Glomerular visceral epithelial cell (primary cell): ENCODE measurements at regions not wholly inside any gene's neighbourhood (a gene's known extent, or its start where the extent isn't known, plus 50 kb on each side); places are given as distances from the start of the nearest gene placed in this dataset.
A peak's percentile ranks its signal among the peaks of the same experiment; 100 is the strongest.
"Not testable (repeated sequence)": the region's sequence is repeated elsewhere in the genome, so short reads cannot be mapped to it uniquely, and the experiment has no call there.

Experiments
- DNase-seq: peaks from one replicate; pipeline ENCODE4 v3.0.0-alpha.2; 2016; ENCODE audit errors: extremely low spot score

DNA sequence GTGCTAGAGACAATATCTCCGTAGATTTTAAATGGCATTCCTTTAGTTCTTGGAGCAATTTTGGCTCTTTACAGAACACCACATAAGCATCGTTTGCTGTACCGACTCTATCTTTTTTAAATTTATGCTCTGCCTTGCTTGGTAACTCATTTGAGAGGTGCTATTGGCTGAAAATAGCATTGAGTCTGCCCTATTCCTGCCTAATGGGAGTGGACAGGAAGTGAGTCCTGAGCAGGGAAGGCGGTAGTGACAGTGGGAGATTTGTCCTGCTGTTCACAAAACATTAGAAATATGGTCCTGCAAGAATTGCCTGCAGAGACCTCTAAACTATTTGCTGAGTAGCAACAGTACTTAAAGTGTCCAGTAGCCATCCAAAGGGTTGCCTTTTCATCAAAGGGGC is 115.2 kb upstream of the IFNE start:
- DNase-seq: no peak

- DNase-seq: no peak
Measured at GRCh38 chr9:21598749-21599148, 116.6 kb upstream of the IFNE start.

- DNase-seq: peak; percentile 67
Measured at GRCh38 chr9:21605489-21605931, 123.4 kb upstream of the IFNE start.

GRCh38 chr9:21607576-21607975 is 125.5 kb upstream of the IFNE start:
- DNase-seq: no peak

DNA sequence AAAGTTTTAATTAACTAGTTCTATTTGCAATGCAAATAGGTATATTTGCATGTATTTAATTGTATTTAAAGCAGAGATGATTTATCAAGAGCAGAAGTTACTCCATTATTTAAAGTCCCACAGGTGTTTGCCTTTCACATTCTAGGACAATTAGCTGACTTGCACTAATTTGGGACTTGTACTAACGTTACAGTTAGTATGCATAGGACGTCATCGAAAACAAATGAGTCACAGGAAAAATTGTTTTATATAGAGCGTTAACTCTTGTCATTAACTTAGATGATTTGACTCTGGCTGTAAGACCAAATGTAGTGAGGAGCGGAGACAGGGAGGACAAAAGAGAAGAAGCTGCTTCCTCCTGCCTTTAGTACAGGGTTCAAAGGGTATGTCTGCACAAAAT is 126.1 kb upstream of the IFNE start:
- DNase-seq: no peak

DNA sequence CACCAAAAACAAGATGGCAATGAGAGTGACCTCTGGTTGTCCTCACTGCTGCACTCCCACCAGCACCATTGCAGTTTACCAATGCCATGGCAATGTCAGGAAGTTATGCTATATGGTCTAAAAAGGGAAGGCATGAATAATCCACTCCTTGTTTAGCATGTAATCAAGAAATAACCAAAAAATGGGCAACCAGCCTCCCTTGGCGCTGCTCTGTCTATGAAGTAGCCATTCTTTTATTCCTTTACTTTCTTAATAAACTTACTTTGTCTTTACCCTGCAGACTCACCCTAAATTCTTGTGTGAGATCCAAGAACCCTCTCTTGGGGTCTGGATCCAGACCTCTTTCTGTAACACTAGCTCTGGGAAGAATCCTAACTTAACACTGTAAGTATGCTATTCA is 127.4 kb upstream of the IFNE start:
- DNase-seq: no peak

DNA sequence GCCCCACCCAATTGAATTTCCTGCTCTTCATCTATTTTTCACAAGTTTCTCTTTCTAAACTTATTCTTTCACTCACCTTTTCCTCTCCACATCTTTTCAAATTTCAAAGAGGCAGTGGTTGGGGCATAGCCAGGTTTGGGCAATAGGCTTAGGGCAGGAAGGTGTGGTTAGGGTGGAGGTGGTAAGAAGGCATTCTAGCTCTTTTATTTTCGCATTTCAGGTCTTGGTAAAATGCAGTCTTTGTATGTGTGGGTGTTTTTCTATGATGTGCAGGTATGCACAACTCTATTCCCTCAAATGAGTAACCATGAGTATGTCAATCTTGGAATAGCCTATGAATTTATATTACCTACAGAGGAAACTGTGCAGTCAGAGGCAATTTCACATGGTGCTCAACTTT is 129.8 kb upstream of the IFNE start:
- DNase-seq: no peak

DNA sequence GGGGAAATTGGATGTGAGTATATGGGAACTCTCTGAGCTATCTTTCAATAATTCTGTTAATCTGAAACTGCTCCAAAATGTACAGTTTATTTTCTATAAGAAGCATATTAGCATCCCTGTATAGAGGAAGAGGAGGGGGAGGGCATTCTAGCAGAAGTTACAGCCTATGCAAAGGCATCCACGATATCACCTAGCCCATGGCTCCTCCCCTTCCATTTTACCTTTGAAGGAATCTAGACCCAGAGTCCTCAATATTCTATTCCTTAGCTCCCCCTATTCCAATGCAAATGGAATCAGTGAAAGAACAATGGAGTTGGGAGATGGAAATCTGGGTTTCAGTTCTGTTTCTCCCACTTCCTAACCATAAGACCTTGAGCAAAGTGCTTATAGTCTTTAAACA is 132.9 kb upstream of the IFNE start:
- no peak for DNase-seq

DNA sequence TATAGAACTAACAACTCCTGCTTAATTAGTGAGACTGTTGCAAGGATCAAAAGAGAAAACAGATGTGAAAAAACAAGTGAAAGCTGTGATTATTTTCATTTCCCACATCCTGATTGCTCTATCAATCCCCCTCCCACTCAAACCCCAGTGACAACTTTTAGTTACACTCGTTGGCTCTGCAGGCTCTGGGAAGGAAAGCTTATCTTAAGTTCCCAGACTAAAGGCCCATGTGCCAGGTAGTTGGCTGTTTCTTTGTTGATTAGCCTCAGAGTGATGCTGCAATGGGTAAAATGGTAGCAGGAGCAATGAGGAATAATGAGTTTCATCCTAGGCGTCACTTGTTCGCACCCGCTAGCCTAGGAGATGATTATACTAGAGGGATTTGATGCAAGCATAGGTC is 133.3 kb upstream of the IFNE start:
- no peak for DNase-seq

- peak; percentile 84 for DNase-seq
Measured at GRCh38 chr9:21616082-21616778, 134.1 kb upstream of the IFNE start.

DNA sequence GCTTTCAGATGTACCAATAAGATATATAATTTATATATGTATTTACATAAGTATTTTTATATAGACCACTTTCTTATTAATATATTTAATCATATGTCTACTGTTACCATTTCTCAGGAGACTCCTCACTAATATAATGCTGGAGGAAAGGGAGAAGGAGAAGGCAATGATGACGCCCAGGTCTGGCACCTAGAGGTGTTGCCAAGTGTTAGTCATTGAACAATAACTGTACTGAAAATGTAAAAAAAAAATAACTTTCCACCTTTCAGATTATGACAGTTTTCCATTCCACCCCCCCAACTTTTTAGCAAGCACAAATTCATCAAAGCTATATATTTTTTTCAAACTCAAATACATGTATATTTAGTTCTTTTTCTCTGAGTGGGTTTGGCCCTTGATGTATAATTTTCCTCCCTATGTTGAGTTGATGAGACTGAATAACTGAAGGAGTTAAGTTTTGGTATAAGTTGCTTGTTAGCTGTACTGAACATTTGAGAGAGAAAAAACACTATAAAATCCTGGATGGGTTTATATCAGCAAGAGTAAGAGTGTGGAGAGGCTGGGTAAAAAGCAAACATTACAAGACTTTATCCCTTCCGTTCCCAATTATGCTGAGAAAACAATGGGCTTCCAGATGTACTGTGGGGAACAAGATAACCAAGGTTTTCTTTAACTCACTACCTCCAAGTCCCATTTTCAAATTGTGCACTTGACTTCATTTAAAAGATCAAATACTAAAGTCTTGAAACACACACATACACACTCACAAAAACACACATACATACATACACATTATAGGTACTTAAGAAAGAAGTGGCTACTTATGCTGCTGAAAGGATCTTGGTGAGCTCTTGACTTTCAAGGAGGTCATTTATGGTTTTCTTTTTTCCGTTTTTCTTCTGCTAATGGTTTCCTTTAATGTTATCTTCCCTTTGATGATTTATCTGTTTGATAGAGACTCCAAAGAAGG is 142.8 kb upstream of the IFNE start:
- DNase-seq: no peak

DNA sequence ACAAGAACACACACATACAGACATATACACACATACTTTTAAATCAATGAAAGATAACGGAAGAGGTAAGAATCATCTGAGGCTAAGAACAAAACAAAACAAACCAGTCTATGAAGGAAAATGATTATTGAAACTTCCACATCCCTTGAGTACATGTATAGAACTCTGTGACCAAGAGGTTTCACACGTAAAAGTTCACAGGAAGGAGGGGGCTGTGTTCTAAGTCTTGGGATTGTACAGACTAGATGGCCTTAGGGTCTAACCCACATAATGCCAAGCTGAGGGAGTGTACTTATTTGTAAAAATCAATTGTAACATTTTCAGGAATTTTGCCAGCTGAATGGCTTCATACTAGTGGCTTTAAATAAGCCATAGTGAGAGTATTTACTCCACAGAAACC is 144.4 kb upstream of the IFNE start:
- DNase-seq: no peak

- not testable (repeated sequence) for DNase-seq
Measured at GRCh38 chr9:21628954-21629353, 146.8 kb upstream of the IFNE start.

DNA sequence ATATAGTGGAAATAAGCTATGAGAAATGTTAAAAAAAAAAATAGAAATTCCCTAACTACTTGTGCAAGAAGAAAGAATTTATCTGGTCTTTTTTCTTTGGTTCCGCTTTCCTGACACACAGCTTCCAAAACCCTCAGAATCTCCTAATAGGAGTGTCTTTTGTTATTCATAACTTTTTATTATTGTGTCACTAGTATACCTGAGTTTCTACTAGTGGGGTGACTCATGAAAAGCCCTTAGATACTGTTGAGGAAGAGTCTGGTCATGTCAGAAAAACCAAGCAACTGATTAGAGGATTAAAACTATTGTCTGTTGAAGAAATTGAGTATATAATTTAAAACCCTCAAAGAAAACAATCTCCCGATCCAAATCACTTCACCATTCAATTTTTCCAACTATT is 152.8 kb upstream of the IFNE start:
- DNase-seq: no peak

- DNase-seq: no peak
Measured at GRCh38 chr9:21638104-21638503, 156.0 kb upstream of the IFNE start.

DNA sequence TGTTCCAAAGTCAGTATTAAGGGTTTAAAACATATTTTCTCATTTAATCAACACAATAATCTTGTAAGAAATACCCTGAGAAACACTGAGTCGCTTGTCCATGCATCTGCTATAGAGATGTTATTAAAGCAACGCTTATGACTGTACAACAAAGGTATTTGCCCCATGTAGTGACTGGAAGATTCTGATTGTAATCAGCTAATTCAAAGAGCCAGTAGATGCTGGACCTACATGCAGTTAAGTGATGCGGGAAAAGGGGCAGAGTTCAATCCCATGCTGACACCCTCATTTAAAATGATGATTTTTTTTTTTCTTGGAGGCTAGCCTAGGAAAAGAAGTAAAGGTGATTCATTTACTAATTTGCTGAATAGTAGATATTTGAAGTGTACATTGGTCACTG is 149.3 kb upstream of the MTAP start:
- no peak for DNase-seq

- no peak for DNase-seq
Measured at GRCh38 chr9:21653589-21653988, 148.8 kb upstream of the MTAP start.

GRCh38 chr9:21656776-21657674 is 145.4 kb upstream of the MTAP start:
- peak; percentile 7 for DNase-seq

DNA sequence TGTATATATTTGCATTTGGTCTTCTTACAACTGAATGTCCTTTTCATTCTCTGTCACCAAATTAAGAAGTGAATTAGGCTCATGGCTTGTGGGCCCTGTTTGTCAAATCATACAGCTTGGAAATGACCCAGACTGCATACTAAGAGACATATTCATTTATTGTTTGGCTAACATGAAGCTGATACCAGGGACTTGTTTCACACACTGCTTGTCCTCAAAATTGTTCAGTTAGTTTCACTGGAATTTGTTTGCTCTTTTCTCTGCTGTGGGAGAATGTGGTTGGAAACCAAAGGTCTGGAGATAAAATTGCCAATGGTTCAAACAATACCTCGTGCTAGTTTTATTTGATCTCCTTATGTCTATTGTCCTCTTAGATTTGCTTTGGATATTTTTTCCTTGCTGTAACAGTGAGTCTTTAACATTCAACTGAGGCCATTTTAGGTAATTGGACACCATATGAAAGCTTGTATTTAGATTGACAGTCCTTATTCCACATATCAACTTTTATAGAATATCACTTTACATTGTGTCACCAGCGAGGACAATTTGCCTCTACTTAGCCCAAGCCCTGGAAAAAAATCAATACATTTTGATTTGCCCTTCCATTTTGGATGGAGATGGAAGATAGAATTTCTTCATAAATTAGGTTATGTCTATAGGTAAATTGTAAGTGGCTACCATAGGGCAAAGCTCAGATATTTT is 144.3 kb upstream of the MTAP start:
- no peak for DNase-seq

DNA sequence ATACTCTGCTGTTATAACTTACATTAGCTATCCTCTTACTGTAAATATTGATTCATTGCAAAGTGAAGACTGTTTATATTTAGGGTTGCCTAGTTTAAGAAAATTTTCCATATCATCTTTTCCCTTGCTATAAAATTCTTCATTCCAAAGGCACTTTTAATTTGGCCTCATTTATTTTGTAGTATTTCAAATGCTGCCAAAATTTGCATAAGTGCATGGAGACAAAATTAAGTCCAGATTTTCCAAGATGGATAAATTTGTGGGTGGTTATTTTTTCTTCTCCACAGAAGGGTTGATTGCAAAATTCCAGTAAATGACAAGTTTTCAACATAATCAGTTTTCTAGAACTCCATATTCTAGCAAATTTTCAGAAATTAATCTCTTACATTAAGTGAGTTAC is 141.5 kb upstream of the MTAP start:
- DNase-seq: no peak

- no peak for DNase-seq
Measured at GRCh38 chr9:21661626-21662025, 140.8 kb upstream of the MTAP start.
